ENCODE measurements at regions not wholly inside any gene's neighbourhood (a gene's known extent, or its start where the extent isn't known, plus 50 kb on each side); places are given as distances from the start of the nearest gene placed in this dataset.
"Not testable (repeated sequence)": the region's sequence is repeated elsewhere in the genome, so short reads cannot be mapped to it uniquely, and the experiment has no call there.

DNA sequence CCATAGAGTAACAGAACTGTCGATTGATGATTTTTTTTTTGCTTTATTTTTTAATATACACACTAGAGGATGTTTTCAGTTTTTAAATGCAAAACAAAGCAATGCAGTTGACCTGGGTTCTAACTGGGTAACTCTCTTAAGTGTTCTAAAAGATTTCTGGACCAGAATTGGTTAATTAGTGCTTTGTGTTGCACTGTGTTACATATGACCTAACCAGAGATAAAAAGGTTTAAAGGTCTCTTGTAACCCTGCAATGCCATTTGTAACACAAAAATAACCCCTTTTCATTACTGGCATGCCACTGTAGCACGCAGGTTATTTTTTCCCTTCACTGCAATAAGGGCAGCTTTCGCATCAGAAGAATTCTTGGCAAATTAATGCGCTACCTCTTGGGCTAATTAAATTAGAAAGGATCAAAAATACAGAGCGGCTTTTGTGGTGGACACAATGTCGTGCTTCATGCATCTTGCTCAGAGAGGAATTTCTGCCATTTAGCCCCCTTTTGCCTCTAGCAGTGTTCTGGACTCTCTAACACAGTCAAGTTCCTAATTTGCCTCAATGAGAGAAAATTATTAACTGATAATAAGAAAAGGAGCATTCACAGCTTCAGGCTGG is 250.8 kb upstream of the ZEB2 start:
- intact Hi-C loops (cut with DNase I, micrococcal nuclease) = no loop called here
- H3K4me1 Mint-ChIP-seq (ENCODE audit: low read depth) = no peaks in the 10 kb centered on the region
- no peak for ATAC-seq (ENCODE audit: poor library complexity)
- ChIA-PET POLR2A (no interaction called here), CTCF (no interaction called here)
- H3K9me3 ChIP-seq (ENCODE audit: control insufficient read depth in 1 of 2, insufficient read depth in 1 of 2, low read length in 2 of 2) = no peaks in the 10 kb centered on the region
- H3K27ac Mint-ChIP-seq = no peak overlapping the region
- H3K9me3 Mint-ChIP-seq = no peaks in the 10 kb centered on the region
- no peaks in the 10 kb centered on the region for H3K27me3 Mint-ChIP-seq
- TF ChIP-seq, protein P1, sequence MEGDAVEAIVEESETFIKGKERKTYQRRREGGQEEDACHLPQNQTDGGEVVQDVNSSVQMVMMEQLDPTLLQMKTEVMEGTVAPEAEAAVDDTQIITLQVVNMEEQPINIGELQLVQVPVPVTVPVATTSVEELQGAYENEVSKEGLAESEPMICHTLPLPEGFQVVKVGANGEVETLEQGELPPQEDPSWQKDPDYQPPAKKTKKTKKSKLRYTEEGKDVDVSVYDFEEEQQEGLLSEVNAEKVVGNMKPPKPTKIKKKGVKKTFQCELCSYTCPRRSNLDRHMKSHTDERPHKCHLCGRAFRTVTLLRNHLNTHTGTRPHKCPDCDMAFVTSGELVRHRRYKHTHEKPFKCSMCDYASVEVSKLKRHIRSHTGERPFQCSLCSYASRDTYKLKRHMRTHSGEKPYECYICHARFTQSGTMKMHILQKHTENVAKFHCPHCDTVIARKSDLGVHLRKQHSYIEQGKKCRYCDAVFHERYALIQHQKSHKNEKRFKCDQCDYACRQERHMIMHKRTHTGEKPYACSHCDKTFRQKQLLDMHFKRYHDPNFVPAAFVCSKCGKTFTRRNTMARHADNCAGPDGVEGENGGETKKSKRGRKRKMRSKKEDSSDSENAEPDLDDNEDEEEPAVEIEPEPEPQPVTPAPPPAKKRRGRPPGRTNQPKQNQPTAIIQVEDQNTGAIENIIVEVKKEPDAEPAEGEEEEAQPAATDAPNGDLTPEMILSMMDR (IDR thresholded peaks at IDR 0.05) = no peak
- H3K27ac ChIP-seq (ENCODE audit: low read depth in 1 of 2, low read length in 2 of 2) = no peak overlapping the region
- no peaks in the 10 kb centered on the region for H3K27me3 ChIP-seq (ENCODE audit: control insufficient read depth in 1 of 2, insufficient read depth in 2 of 2, low read length in 2 of 2)
- no peak for DNase-seq
- no peaks in the 10 kb centered on the region for H3K36me3 Mint-ChIP-seq (ENCODE audit: low read depth)
- no peaks in the 10 kb centered on the region for H3K4me1 ChIP-seq (ENCODE audit: insufficient read depth, low read length)
- H3K4me3 Mint-ChIP-seq = no peak overlapping the region
- no peak overlapping the region for H3K4me3 ChIP-seq (ENCODE audit: low read length)
- H3K36me3 ChIP-seq (ENCODE audit: insufficient read depth, low read length) = no peaks in the 10 kb centered on the region

DNA sequence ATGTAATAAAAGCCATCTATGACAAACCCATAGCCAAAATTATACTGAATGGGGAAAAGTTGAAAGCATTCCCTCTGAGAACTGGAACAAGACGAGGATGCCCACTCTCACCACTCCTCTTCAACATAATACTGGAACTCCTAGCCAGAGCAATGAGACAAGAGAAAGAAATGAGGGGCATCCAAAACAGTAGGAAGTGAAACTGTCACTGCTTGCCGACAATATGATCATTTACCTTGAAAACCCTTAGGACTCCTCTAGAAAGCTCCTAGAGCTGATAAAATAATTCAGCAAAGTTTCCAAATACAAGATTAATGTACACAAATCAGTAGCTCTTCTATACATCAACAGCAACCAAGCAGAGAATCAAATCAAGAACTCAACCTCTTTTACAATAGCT is 241.0 kb upstream of the ZEB2 start:
- intact Hi-C loops (cut with DNase I, micrococcal nuclease); H3K27me3 ChIP-seq (ENCODE audit: control insufficient read depth in 1 of 2, insufficient read depth in 2 of 2, low read length in 2 of 2); H3K4me1 Mint-ChIP-seq (ENCODE audit: low read depth); H3K9me3 Mint-ChIP-seq; ATAC-seq (ENCODE audit: poor library complexity); H3K27ac Mint-ChIP-seq; H3K36me3 Mint-ChIP-seq (ENCODE audit: low read depth); H3K36me3 ChIP-seq (ENCODE audit: insufficient read depth, low read length); H3K9me3 ChIP-seq (ENCODE audit: control insufficient read depth in 1 of 2, insufficient read depth in 1 of 2, low read length in 2 of 2); CTCF ChIA-PET; H3K4me3 Mint-ChIP-seq; POLR2A ChIA-PET; DNase-seq; H3K4me1 ChIP-seq (ENCODE audit: insufficient read depth, low read length); H3K27ac ChIP-seq (ENCODE audit: low read depth in 1 of 2, low read length in 2 of 2); H3K4me3 ChIP-seq (ENCODE audit: low read length): not testable (repeated sequence)
- H3K27me3 Mint-ChIP-seq = peaks cover 10% of the 10 kb centered on the region

GRCh38 chr2:144759746-144760145 is 239.8 kb upstream of the ZEB2 start:
- Mint-ChIP-seq H3K36me3 (ENCODE audit: low read depth) (no peaks in the 10 kb centered on the region), H3K4me1 (ENCODE audit: low read depth) (no peaks in the 10 kb centered on the region), H3K27ac (no peak overlapping the region), H3K9me3 (peaks cover 2% of the 10 kb centered on the region), H3K4me3 (no peak overlapping the region), H3K27me3 (peaks cover 10% of the 10 kb centered on the region)
- no peaks in the 10 kb centered on the region for H3K4me1 ChIP-seq (ENCODE audit: insufficient read depth, low read length)
- no peak for ATAC-seq (ENCODE audit: poor library complexity)
- H3K27ac ChIP-seq (ENCODE audit: low read depth in 1 of 2, low read length in 2 of 2) = no peak overlapping the region
- CTCF ChIA-PET = no interaction called here
- TF ChIP-seq, protein P1 (IDR thresholded peaks at IDR 0.05) = no peak
- no peaks in the 10 kb centered on the region for H3K36me3 ChIP-seq (ENCODE audit: insufficient read depth, low read length)
- H3K9me3 ChIP-seq (ENCODE audit: control insufficient read depth in 1 of 2, insufficient read depth in 1 of 2, low read length in 2 of 2) = no peaks in the 10 kb centered on the region
- intact Hi-C loops (cut with DNase I, micrococcal nuclease) = no loop called here
- POLR2A ChIA-PET = no interaction called here
- no peaks in the 10 kb centered on the region for H3K27me3 ChIP-seq (ENCODE audit: control insufficient read depth in 1 of 2, insufficient read depth in 2 of 2, low read length in 2 of 2)
- DNase-seq = no peak
- no peak overlapping the region for H3K4me3 ChIP-seq (ENCODE audit: low read length)

- H3K9me3 Mint-ChIP-seq; intact Hi-C loops (cut with DNase I, micrococcal nuclease); H3K27ac ChIP-seq (ENCODE audit: low read depth in 1 of 2, low read length in 2 of 2); H3K4me3 ChIP-seq (ENCODE audit: low read length); CTCF ChIA-PET; DNase-seq; ATAC-seq (ENCODE audit: poor library complexity); H3K4me3 Mint-ChIP-seq; H3K36me3 Mint-ChIP-seq (ENCODE audit: low read depth); H3K27ac Mint-ChIP-seq; H3K9me3 ChIP-seq (ENCODE audit: control insufficient read depth in 1 of 2, insufficient read depth in 1 of 2, low read length in 2 of 2); H3K36me3 ChIP-seq (ENCODE audit: insufficient read depth, low read length); POLR2A ChIA-PET; H3K4me1 Mint-ChIP-seq (ENCODE audit: low read depth); H3K27me3 ChIP-seq (ENCODE audit: control insufficient read depth in 1 of 2, insufficient read depth in 2 of 2, low read length in 2 of 2); H3K4me1 ChIP-seq (ENCODE audit: insufficient read depth, low read length): not testable (repeated sequence)
- peaks cover 10% of the 10 kb centered on the region for H3K27me3 Mint-ChIP-seq
Observed at GRCh38 chr2:144758196-144758595, 238.3 kb upstream of the ZEB2 start.
